GM23338 (cell line): ENCODE measurements at regions not wholly inside any gene's neighbourhood (a gene's known extent, or its start where the extent isn't known, plus 50 kb on each side); places are given as distances from the start of the nearest gene placed in this dataset.

Experiments used
- ATAC-seq: fragments of 200-7000 bp; cut with Tn5 transposase; 3 replicates; pipeline ENCODE4 v1.9.1; 2020
- DNase-seq: peaks from one replicate; pipeline ENCODE4 v3.0.0-alpha.2; 2015; ENCODE audit warnings: low spot score
- H2AFZ ChIP-seq: fragments of 200-600 bp; sonication (generic); 2 replicates; pipeline ENCODE4 v1.8.0; 2016; ENCODE audit warnings: antibody characterized with exemption, mild to moderate bottlenecking, moderate library complexity
- H3F3A ChIP-seq: fragments of 200-600 bp; sonication (generic); replicated peaks from 2 replicates; pipeline ENCODE4 v1.8.0; 2017; ENCODE audit warnings: antibody characterized with exemption, mixed run types, low read depth
- H3K27ac ChIP-seq: fragments of 200-600 bp; sonication (generic); 2 replicates; pipeline ENCODE4 v1.6.1; 2016; ENCODE audit warnings: low read depth
- H3K27me3 ChIP-seq: fragments of 200-600 bp; sonication (generic); 2 replicates; pipeline ENCODE4 v1.8.0; 2016; ENCODE audit warnings: mild to moderate bottlenecking, mixed run types, moderate library complexity; ENCODE audit not compliant: insufficient read depth
- H3K36me3 ChIP-seq: fragments of 200-600 bp; sonication (generic); 2 replicates; pipeline ENCODE4 v1.8.0; 2016; ENCODE audit warnings: mild to moderate bottlenecking; ENCODE audit not compliant: insufficient read depth
- H3K4me1 ChIP-seq: fragments of 200-600 bp; sonication (generic); 2 replicates; pipeline ENCODE4 v1.8.0; 2016; ENCODE audit warnings: mild to moderate bottlenecking, moderate library complexity; ENCODE audit not compliant: insufficient read depth
- H3K4me2 ChIP-seq: fragments of 200-600 bp; sonication (generic); 2 replicates; pipeline ENCODE4 v1.7.1; 2017; ENCODE audit warnings: mixed run types
- H3K4me3 ChIP-seq: fragments of 200-600 bp; sonication (generic); 2 replicates; pipeline ENCODE4 v1.6.1; 2016; ENCODE audit warnings: mixed run types
- H3K79me2 ChIP-seq: fragments of 200-600 bp; sonication (generic); replicated peaks from 2 replicates; pipeline ENCODE4 v1.8.0; 2017; ENCODE audit warnings: mild to moderate bottlenecking; ENCODE audit not compliant: insufficient read depth
- H3K9me2 ChIP-seq: fragments of 200-600 bp; sonication (generic); 2 replicates; pipeline ENCODE4 v1.8.0; 2017; ENCODE audit not compliant: insufficient read depth
- H4K20me1 ChIP-seq: fragments of 200-600 bp; sonication (generic); replicated peaks from 2 replicates; pipeline ENCODE4 v1.8.0; 2017; ENCODE audit warnings: mild to moderate bottlenecking; ENCODE audit not compliant: insufficient read depth
- H3K27ac Mint-ChIP-seq: 2 replicates; pipeline ENCODE4 v1.8.0; 2020; ENCODE audit warnings: inconsistent platforms, mild to moderate bottlenecking, moderate library complexity, mixed read lengths
- H3K27me3 Mint-ChIP-seq: 3 replicates; pipeline ENCODE4 v1.8.0; 2022; ENCODE audit warnings: low read depth, mild to moderate bottlenecking, moderate library complexity, mixed read lengths, inconsistent platforms; ENCODE audit not compliant: insufficient read depth, poor library complexity
- H3K36me3 Mint-ChIP-seq: 3 replicates; pipeline ENCODE4 v1.8.0; 2021; ENCODE audit warnings: low read depth, mild to moderate bottlenecking, inconsistent platforms, moderate library complexity, mixed read lengths
- H3K4me1 Mint-ChIP-seq: 3 replicates; pipeline ENCODE4 v1.8.0; 2020; ENCODE audit warnings: mild to moderate bottlenecking, inconsistent platforms, mixed read lengths
- H3K4me3 Mint-ChIP-seq: 3 replicates; pipeline ENCODE4 v1.8.0; 2021; ENCODE audit warnings: moderate library complexity, mild to moderate bottlenecking, inconsistent platforms, mixed read lengths
- H3K9me3 Mint-ChIP-seq: 3 replicates; pipeline ENCODE4 v1.8.0; 2020; ENCODE audit warnings: moderate library complexity, mild to moderate bottlenecking, inconsistent platforms, mixed read lengths
- CREB1 ChIP-seq: fragments of 250-450 bp; sonication (Bioruptor Pico); IDR thresholded peaks from 2 replicates; pipeline ENCODE4 v1.5.0; 2020; ENCODE audit warnings: low read depth, mild to moderate bottlenecking, moderate library complexity
- EZH2 ChIP-seq: fragments of 200-600 bp; sonication (generic); IDR thresholded peaks from one replicate; pipeline ENCODE4 v1.8.0; 2017; ENCODE audit warnings: antibody characterized with exemption, mild to moderate bottlenecking, low read depth; ENCODE audit not compliant: unreplicated experiment
- EZH2phosphoT487 ChIP-seq: fragments of 200-600 bp; sonication (generic); IDR thresholded peaks from one replicate; pipeline ENCODE4 v1.8.1; 2018; ENCODE audit warnings: antibody characterized with exemption; ENCODE audit not compliant: unreplicated experiment
- JUNB ChIP-seq: IDR thresholded peaks from one replicate; pipeline ENCODE4 v1.6.1; 2016; ENCODE audit warnings: antibody characterized with exemption; ENCODE audit not compliant: unreplicated experiment
- NANOG ChIP-seq: IDR thresholded peaks from 2 replicates; pipeline ENCODE4 v1.6.1; 2016; ENCODE audit warnings: antibody characterized with exemption, borderline replicate concordance
- POLR2AphosphoS5 ChIP-seq: IDR thresholded peaks from 2 replicates; pipeline ENCODE4 v1.6.1; 2016; ENCODE audit warnings: antibody characterized with exemption, low read depth
- REST ChIP-seq: IDR thresholded peaks from one replicate; pipeline ENCODE4 v1.6.1; 2018; ENCODE audit warnings: antibody characterized with exemption; ENCODE audit not compliant: unreplicated experiment
- STAT1 ChIP-seq: IDR thresholded peaks from one replicate; pipeline ENCODE4 v1.6.1; 2016; ENCODE audit warnings: antibody characterized with exemption; ENCODE audit not compliant: unreplicated experiment
- ZNF114 ChIP-seq: fragments of 250-450 bp; sonication (Bioruptor Pico); IDR thresholded peaks from 2 replicates; pipeline ENCODE4 v1.5.0; 2020; ENCODE audit warnings: mild to moderate bottlenecking, moderate library complexity
- ZNF331 ChIP-seq: fragments of 250-450 bp; sonication (Bioruptor Pico); IDR thresholded peaks from 2 replicates; pipeline ENCODE4 v1.5.0; 2020; ENCODE audit warnings: low read depth, mild to moderate bottlenecking, moderate library complexity
- TF ChIP-seq, protein P1 (sequence below): IDR thresholded peaks from 2 replicates; pipeline ENCODE4 v1.6.1; 2016; ENCODE audit warnings: antibody characterized with exemption
- TF ChIP-seq, protein P2 (sequence below): fragments of 250-450 bp; sonication (Bioruptor Pico); IDR thresholded peaks from 2 replicates; pipeline ENCODE4 v1.5.0; 2020; ENCODE audit warnings: mild to moderate bottlenecking, moderate library complexity
- TF ChIP-seq, protein P3 (sequence below), 2 experiments: fragments of 200-600 bp in 1 of 2; sonication (generic) in 1 of 2; conservative IDR thresholded peaks; 2 replicates each; pipeline versions ENCODE4 v1.5.1 to v1.6.1; 2016 to 2017; ENCODE audit warnings: antibody characterized with exemption in 2 of 2, low read depth in 2 of 2, mild to moderate bottlenecking in 2 of 2, moderate library complexity in 1 of 2

GRCh38 chr6:104400844-104401243 is 458.9 kb downstream of the HACE1 start:
- H3K4me3 ChIP-seq: no peak overlapping the region
- DNase-seq (peak; percentile 18), ATAC-seq (peak; percentile 58; the same call in 2 of the 3 replicates)
- H3K9me2 ChIP-seq: no peaks in the 10 kb centered on the region
- no peak overlapping the region for H3K27ac ChIP-seq
- H3K4me3 Mint-ChIP-seq: no peak overlapping the region
- no peaks in the 10 kb centered on the region for H3K79me2 ChIP-seq
- H3K4me1 Mint-ChIP-seq: peaks cover 4% of the 10 kb centered on the region; the same call in 2 of the 3 replicates
- no peaks in the 10 kb centered on the region for H3F3A ChIP-seq
- no peaks in the 10 kb centered on the region for H4K20me1 ChIP-seq
- 0 out of 2 replicates have a peak overlapping the region, but pooled peaks have one; percentile 9 for H2AFZ ChIP-seq
- peak overlapping the region; percentile 31 for H3K27ac Mint-ChIP-seq
- no peaks in the 10 kb centered on the region for H3K27me3 Mint-ChIP-seq
- no peak overlapping the region for H3K4me2 ChIP-seq
- no peaks in the 10 kb centered on the region for H3K36me3 ChIP-seq
- H3K9me3 Mint-ChIP-seq: no peaks in the 10 kb centered on the region
- H3K27me3 ChIP-seq: no peaks in the 10 kb centered on the region
- H3K4me1 ChIP-seq: no peaks in the 10 kb centered on the region
- no peaks in the 10 kb centered on the region for H3K36me3 Mint-ChIP-seq
- TF ChIP-seq, protein P1, sequence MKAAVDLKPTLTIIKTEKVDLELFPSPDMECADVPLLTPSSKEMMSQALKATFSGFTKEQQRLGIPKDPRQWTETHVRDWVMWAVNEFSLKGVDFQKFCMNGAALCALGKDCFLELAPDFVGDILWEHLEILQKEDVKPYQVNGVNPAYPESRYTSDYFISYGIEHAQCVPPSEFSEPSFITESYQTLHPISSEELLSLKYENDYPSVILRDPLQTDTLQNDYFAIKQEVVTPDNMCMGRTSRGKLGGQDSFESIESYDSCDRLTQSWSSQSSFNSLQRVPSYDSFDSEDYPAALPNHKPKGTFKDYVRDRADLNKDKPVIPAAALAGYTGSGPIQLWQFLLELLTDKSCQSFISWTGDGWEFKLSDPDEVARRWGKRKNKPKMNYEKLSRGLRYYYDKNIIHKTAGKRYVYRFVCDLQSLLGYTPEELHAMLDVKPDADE: no peak
- no peak for TF ChIP-seq POLR2AphosphoS5
- no peak for TF ChIP-seq JUNB
- TF ChIP-seq EZH2: no peak
- TF ChIP-seq, protein P2, sequence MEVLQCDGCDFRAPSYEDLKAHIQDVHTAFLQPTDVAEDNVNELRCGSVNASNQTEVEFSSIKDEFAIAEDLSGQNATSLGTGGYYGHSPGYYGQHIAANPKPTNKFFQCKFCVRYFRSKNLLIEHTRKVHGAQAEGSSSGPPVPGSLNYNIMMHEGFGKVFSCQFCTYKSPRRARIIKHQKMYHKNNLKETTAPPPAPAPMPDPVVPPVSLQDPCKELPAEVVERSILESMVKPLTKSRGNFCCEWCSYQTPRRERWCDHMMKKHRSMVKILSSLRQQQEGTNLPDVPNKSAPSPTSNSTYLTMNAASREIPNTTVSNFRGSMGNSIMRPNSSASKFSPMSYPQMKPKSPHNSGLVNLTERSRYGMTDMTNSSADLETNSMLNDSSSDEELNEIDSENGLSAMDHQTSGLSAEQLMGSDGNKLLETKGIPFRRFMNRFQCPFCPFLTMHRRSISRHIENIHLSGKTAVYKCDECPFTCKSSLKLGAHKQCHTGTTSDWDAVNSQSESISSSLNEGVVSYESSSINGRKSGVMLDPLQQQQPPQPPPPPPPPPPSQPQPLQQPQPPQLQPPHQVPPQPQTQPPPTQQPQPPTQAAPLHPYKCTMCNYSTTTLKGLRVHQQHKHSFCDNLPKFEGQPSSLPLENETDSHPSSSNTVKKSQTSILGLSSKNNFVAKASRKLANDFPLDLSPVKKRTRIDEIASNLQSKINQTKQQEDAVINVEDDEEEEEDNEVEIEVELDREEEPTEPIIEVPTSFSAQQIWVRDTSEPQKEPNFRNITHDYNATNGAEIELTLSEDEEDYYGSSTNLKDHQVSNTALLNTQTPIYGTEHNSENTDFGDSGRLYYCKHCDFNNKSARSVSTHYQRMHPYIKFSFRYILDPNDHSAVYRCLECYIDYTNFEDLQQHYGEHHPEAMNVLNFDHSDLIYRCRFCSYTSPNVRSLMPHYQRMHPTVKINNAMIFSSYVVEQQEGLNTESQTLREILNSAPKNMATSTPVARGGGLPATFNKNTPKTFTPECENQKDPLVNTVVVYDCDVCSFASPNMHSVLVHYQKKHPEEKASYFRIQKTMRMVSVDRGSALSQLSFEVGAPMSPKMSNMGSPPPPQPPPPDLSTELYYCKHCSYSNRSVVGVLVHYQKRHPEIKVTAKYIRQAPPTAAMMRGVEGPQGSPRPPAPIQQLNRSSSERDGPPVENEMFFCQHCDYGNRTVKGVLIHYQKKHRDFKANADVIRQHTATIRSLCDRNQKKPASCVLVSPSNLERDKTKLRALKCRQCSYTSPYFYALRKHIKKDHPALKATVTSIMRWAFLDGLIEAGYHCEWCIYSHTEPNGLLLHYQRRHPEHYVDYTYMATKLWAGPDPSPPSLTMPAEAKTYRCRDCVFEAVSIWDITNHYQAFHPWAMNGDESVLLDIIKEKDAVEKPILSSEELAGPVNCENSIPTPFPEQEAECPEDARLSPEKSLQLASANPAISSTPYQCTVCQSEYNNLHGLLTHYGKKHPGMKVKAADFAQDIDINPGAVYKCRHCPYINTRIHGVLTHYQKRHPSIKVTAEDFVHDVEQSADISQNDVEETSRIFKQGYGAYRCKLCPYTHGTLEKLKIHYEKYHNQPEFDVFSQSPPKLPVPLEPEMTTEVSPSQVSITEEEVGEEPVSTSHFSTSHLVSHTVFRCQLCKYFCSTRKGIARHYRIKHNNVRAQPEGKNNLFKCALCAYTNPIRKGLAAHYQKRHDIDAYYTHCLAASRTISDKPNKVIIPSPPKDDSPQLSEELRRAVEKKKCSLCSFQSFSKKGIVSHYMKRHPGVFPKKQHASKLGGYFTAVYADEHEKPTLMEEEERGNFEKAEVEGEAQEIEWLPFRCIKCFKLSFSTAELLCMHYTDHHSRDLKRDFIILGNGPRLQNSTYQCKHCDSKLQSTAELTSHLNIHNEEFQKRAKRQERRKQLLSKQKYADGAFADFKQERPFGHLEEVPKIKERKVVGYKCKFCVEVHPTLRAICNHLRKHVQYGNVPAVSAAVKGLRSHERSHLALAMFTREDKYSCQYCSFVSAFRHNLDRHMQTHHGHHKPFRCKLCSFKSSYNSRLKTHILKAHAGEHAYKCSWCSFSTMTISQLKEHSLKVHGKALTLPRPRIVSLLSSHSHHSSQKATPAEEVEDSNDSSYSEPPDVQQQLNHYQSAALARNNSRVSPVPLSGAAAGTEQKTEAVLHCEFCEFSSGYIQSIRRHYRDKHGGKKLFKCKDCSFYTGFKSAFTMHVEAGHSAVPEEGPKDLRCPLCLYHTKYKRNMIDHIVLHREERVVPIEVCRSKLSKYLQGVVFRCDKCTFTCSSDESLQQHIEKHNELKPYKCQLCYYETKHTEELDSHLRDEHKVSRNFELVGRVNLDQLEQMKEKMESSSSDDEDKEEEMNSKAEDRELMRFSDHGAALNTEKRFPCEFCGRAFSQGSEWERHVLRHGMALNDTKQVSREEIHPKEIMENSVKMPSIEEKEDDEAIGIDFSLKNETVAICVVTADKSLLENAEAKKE (CRISPR knock-in tag): no peak
- no peak for TF ChIP-seq STAT1
- TF ChIP-seq ZNF331 (CRISPR knock-in tag): no peak
- TF ChIP-seq, protein P3, sequence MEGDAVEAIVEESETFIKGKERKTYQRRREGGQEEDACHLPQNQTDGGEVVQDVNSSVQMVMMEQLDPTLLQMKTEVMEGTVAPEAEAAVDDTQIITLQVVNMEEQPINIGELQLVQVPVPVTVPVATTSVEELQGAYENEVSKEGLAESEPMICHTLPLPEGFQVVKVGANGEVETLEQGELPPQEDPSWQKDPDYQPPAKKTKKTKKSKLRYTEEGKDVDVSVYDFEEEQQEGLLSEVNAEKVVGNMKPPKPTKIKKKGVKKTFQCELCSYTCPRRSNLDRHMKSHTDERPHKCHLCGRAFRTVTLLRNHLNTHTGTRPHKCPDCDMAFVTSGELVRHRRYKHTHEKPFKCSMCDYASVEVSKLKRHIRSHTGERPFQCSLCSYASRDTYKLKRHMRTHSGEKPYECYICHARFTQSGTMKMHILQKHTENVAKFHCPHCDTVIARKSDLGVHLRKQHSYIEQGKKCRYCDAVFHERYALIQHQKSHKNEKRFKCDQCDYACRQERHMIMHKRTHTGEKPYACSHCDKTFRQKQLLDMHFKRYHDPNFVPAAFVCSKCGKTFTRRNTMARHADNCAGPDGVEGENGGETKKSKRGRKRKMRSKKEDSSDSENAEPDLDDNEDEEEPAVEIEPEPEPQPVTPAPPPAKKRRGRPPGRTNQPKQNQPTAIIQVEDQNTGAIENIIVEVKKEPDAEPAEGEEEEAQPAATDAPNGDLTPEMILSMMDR (conservative IDR thresholded peaks at IDR 0.05; ENCODE audit: low read depth in 2 of 2): no peak
- no peak for TF ChIP-seq ZNF114
- no peak for TF ChIP-seq REST
- TF ChIP-seq EZH2phosphoT487: no peak
- no peak for TF ChIP-seq NANOG
- no peak for TF ChIP-seq CREB1 (CRISPR knock-in tag)
